ENCODE measurements at regions not wholly inside any gene's neighbourhood (a gene's known extent, or its start where the extent isn't known, plus 50 kb on each side); places are given as distances from the start of the nearest gene placed in this dataset.

DNA sequence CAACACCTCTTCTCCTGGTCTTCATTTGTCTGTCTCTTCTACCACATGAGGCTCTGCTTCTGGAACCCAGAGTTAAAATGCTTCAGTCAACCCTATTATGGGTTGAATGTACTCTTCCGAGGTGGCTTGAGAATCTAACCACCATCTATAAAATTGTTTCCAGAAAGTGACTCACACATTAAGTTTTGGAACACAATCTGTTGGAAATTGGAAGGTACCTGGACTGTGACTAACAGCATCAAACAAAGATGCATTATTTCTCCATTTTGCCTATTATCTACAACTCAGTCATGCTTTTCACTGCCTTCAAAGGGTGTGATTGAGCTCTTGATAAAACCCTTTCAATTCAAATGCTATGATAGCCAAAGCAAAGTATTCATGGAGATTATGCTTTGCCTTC is 499.0 kb upstream of the SEMA6D start:
- TF ChIP-seq POLR2AphosphoS5 (IDR thresholded peaks at IDR 0.05; ENCODE audit: low read depth, low read length): no peak
- no peak for TF ChIP-seq POLR2A (IDR thresholded peaks at IDR 0.05; ENCODE audit: low read depth, low read length)
- no peak for TF ChIP-seq TAF1 (IDR thresholded peaks at IDR 0.05; ENCODE audit: low read depth, low read length)
- TF ChIP-seq SPI1 (IDR thresholded peaks at IDR 0.05; ENCODE audit: low read depth, low read length): no peak
- TF ChIP-seq PAX5 (IDR thresholded peaks at IDR 0.05; ENCODE audit: insufficient read depth, low read length, severe bottlenecking): no peak
